Common myeloid progenitor, CD34-positive (primary cell): ENCODE measurements at regions not wholly inside any gene's neighbourhood (a gene's known extent, or its start where the extent isn't known, plus 50 kb on each side); places are given as distances from the start of the nearest gene placed in this dataset.

Experiments used
- CTCF ChIA-PET: fragments of 350-600 bp; sonication (Branson Sonifier 250); formaldehyde crosslinking; loops from one replicate; lab custom pipeline; 2021; ENCODE audit warnings: antibody characterized with exemption; lab: Charles Lee
- POLR2A ChIA-PET: fragments of 350-600 bp; sonication (Branson Sonifier 250); formaldehyde crosslinking; loops from one replicate; lab custom pipeline; 2021; ENCODE audit warnings: antibody characterized with exemption; lab: Charles Lee
- DNase-seq, 3 donors: peaks; one replicate each; pipeline versions ENCODE4 v3.0.0 to v3.0.0-alpha.2; 2013
- H3K27ac ChIP-seq, 2 experiments: 1 replicate in 1 of 2; 2 replicates in 1 of 2; pipeline ENCODE4 v1.7.0; 2013; ENCODE audit warnings: inconsistent platforms in 2 of 2, low read length in 2 of 2, mild to moderate bottlenecking in 2 of 2, low read depth in 1 of 2, moderate library complexity in 1 of 2; ENCODE audit not compliant: severe bottlenecking in 2 of 2, insufficient read depth in 1 of 2, poor library complexity in 1 of 2
- H3K27me3 ChIP-seq, 5 experiments: replicated peaks in 2 of 5; 1 replicate in 3 of 5; 2 replicates in 2 of 5; pipeline versions ENCODE4 v1.6.1 to v1.7.0; 2013; ENCODE audit warnings: low read length in 4 of 5, mild to moderate bottlenecking in 2 of 5, moderate library complexity in 2 of 5, inconsistent platforms in 1 of 5; ENCODE audit not compliant: insufficient read depth in 5 of 5, control insufficient read depth in 4 of 5
- H3K36me3 ChIP-seq, 4 experiments: 1 replicate in 2 of 4; 2 replicates in 2 of 4; pipeline versions ENCODE4 v1.6.1 to v1.7.0; 2013; ENCODE audit warnings: low read length in 3 of 4, control low read depth in 1 of 4, mild to moderate bottlenecking in 1 of 4; ENCODE audit not compliant: control insufficient read depth in 4 of 4, insufficient read depth in 4 of 4
- H3K4me1 ChIP-seq, 4 experiments: 1 replicate in 3 of 4; 2 replicates in 1 of 4; pipeline versions ENCODE4 v1.6.1 to v1.7.1; 2013; ENCODE audit warnings: low read length in 3 of 4, mild to moderate bottlenecking in 3 of 4, control low read depth in 1 of 4, inconsistent platforms in 1 of 4, moderate library complexity in 1 of 4; ENCODE audit not compliant: control insufficient read depth in 4 of 4, insufficient read depth in 4 of 4; ENCODE audit errors: control extremely low read depth in 1 of 4
- H3K4me3 ChIP-seq, 7 experiments: 1 replicate in 4 of 7; 2 replicates in 3 of 7; pipeline versions ENCODE4 v1.5.1 to v1.7.0; 2013; ENCODE audit warnings: mild to moderate bottlenecking in 7 of 7, low read length in 6 of 7, moderate library complexity in 6 of 7, inconsistent platforms in 2 of 7, low read depth in 2 of 7, control low read depth in 1 of 7; ENCODE audit not compliant: insufficient read depth in 4 of 7, control insufficient read depth in 1 of 7; ENCODE audit errors: extremely low read depth in 1 of 7
- H3K9me3 ChIP-seq, 5 experiments: 1 replicate in 4 of 5; 2 replicates in 1 of 5; pipeline versions ENCODE4 v1.6.1 to v1.7.1; 2013; ENCODE audit warnings: low read length in 4 of 5, mild to moderate bottlenecking in 2 of 5, inconsistent platforms in 1 of 5, low read depth in 1 of 5, moderate library complexity in 1 of 5; ENCODE audit not compliant: control insufficient read depth in 4 of 5, insufficient read depth in 2 of 5; ENCODE audit errors: control extremely low read depth in 1 of 5
- WGBS: methylation state at CpG from one replicate; pipeline ENCODE4 v1.1.5; 2013; ENCODE audit not compliant: insufficient coverage; 5-methylcytosine and 5-hydroxymethylcytosine counted together

DNA sequence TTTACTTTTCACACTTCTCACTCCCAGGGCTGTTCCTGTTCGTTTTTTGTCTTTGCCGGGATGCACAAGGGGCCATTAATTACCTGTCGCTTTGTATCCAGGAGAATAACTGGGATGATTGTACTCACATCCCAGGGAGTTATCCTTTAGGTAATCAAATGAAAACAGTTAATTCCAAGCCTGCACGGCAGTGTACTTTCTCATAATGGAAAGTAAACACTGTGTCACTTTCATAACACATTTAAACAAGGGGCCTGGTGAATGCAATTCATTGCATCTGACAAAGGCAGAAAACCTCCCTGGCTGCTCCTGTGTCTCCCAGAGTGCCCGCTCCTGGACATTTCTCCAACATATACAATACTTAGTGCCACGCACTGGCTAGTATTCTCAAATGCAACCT, 138.7 kb upstream of the CELF2 start:
- 98% methylated on average over 6 of the region's 6 CpGs for WGBS

DNA sequence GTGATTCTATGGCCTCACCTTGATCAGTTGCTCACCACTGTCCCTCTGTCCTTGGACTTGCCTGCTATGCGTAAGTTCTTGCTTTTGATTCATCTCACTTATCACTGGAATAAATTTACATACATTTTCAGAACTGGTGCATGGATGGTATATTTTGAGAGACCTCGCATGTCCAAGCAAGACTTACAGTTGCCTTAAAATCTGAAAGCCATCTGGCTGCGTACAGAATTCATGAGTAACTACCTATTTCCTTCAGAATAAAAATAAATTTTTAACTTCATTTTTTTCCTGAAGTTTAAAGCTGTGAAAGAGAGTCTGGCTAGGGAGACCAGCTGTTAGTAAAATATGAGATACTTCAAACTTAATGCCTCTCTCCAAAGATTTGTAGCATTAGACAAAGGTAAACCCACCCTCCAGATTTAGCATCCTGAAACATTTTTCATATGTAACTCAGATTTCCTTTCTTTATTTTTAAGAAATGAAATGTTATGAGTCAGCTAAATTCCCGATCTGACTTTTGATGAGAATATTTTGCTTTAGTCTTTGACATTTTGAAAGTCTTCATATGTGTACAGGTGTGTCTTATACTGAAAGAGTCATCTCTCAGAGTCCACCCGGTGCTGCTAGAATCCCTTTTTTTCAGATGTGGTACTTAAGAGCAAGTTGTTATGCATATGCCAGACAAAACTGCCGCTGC, 136.4 kb upstream of the CELF2 start:
- H3K9me3 ChIP-seq, result peaks cover 0 to 14% (median 11%) of the 10 kb centered on the region in 5 experiments
- H3K4me3 ChIP-seq, result no peak overlapping the region
- H3K27ac ChIP-seq, result no peak overlapping the region
- 67% methylated on average over 1 of the region's 6 CpGs for WGBS
- CTCF ChIA-PET, result no interaction called here
- no peak for DNase-seq
- peaks cover 2 to 12% (median 6%) of the 10 kb centered on the region in 4 experiments for H3K4me1 ChIP-seq
- POLR2A ChIA-PET, result no interaction called here
- peaks cover 0 to 2% (median 0%) of the 10 kb centered on the region in 5 experiments for H3K27me3 ChIP-seq
- no peaks in the 10 kb centered on the region for H3K36me3 ChIP-seq

More for the DNA sequence above, 138.7 kb upstream of the CELF2 start:
- Histone ChIP-seq H3K27me3 (peaks cover 0 to 2% (median 0%) of the 10 kb centered on the region in 5 experiments), H3K9me3 (peaks cover 0 to 7% (median 4%) of the 10 kb centered on the region in 5 experiments), H3K4me1 (peaks cover 0 to 7% (median 4%) of the 10 kb centered on the region in 4 experiments), H3K36me3 (no peaks in the 10 kb centered on the region), H3K27ac (no peak overlapping the region), H3K4me3 (no peak overlapping the region)
- no peak for DNase-seq
- POLR2A ChIA-PET, result interaction anchor here (0.6 kb wide), 1 partner anchor 17 kb away, joined by 3 read pairs; no protein-coding TSS in a partner anchor
- CTCF ChIA-PET, result no interaction called here

DNA sequence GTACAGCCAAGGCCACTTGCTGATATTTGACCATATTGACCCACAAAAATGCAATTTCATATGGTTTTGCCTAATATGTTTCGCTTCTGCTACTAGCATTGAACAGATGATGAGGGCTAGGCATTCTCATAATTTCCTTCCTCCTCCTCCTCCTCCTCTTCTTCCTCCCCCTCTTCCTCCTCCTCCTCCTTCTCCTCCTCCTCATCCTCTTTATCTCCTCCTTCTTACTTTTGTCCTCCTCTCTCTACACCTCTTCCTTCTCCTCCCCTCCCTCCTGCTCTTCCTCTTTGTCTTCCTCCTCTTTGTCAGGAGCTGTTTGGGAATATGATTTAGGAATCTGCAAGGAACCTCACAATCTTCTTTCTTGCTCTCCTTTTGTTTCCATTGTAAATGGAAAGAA, 133.9 kb upstream of the CELF2 start:
- ChIA-PET POLR2A (no interaction called here), CTCF (no interaction called here)
- peaks cover 0 to 14% (median 11%) of the 10 kb centered on the region in 5 experiments for H3K9me3 ChIP-seq
- no peak overlapping the region for H3K27ac ChIP-seq
- H3K27me3 ChIP-seq, result no peaks in the 10 kb centered on the region
- H3K36me3 ChIP-seq, result no peaks in the 10 kb centered on the region
- no peak for DNase-seq
- H3K4me3 ChIP-seq, result peak overlapping the region in 1 of 7 experiments; percentile 2
- WGBS, result 100% methylated on average over 1 of the region's 1 CpG
- peaks cover 2 to 12% (median 6%) of the 10 kb centered on the region in 4 experiments for H3K4me1 ChIP-seq

DNA sequence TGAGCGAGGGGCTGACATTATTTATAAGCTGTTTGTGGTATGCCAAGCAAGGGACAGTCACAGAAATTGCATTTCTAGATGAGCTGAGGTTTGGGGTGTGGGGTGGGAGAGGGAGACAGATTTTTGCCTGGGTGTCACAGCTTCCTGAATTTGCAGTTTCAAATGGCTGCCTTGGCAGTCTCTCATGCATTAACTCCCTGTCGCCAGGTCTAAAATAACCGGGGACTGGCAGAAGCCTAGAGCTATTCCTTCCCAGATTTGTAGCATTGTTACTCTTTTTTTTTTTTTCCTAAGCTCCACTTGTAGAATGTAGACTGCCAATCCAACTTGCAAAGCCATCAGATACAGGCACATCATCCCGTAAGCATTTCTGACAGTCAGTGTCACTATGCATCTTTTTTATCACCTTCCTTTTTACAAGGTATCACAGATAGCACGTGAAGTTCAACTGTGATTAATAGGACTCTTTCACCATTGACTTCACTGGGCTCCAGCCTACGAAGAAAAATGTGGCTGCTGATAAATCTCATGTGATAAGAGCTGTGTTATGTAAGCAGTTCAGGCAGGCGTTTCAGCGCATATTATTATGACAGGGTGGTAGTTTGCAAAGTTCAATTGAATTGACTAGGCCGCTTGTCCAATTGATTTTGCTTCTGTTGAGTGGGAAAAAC, 130.7 kb upstream of the CELF2 start:
- 87% methylated on average over 6 of the region's 9 CpGs for WGBS
- H3K9me3 ChIP-seq, result peaks cover 0 to 14% (median 11%) of the 10 kb centered on the region in 5 experiments
- no peaks in the 10 kb centered on the region for H3K27me3 ChIP-seq
- no peaks in the 10 kb centered on the region for H3K36me3 ChIP-seq
- peaks cover 0 to 9% (median 5%) of the 10 kb centered on the region in 4 experiments for H3K4me1 ChIP-seq
- H3K4me3 ChIP-seq, result no peak overlapping the region
- no peak for DNase-seq
- POLR2A ChIA-PET, result no interaction called here
- CTCF ChIA-PET, result no interaction called here
- H3K27ac ChIP-seq, result no peak overlapping the region

DNA sequence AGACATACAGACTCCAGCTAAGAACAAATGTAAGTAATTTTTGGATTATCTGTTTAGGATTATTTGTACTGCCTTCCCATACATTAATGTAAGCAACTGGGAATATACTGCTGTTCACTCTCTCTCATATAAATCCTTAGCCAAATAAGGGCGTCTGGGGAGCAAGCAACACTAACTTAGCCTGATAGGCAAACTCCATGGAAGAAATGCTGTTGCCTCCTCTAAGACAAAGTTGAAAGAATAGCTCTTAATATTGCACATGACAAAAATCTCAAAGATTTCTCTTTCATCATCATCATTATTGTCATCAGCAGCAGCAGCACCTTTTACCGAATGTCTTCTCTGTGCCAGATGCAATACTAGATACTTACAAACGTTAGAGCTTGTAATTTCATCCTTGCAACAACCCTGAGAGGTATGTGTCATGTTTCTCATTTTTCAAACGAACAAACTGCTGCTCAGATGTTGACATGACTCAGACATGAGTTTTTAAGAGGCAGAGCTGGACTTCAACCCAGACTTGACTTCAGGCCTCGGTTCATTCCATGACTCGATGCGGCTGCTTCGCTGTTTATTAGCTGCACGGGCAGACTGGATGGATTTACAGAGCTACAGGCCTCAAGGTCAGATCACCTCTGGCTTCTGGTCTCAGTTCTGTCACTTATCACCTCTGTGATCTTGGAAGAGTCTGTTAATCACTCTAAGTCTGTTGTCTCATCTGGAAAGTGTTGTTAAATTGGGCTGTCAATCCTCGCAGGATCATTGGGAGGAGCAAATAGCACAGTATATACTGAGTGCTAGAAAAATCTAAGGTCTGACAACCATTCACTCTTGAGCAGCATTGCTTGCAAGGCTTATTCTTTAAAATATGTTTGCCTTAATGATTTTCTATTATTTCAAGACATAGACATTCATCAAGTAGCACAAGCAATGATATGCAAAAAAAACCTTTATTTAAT, 126.3 kb upstream of the CELF2 start:
- WGBS, result over 99% methylated on average over 10 of the region's 10 CpGs
- H3K4me1 ChIP-seq, result no peaks in the 10 kb centered on the region
- H3K36me3 ChIP-seq, result no peaks in the 10 kb centered on the region
- H3K9me3 ChIP-seq, result peaks cover 0 to 10% (median 0%) of the 10 kb centered on the region in 5 experiments
- no peak overlapping the region for H3K27ac ChIP-seq
- H3K27me3 ChIP-seq, result no peaks in the 10 kb centered on the region
- no peak overlapping the region for H3K4me3 ChIP-seq
- DNase-seq, result no peak
- POLR2A ChIA-PET, result no interaction called here
- CTCF ChIA-PET, result interaction anchor here (1.0 kb wide), 1 partner anchor 10 kb away, joined by 4 read pairs; no protein-coding TSS in a partner anchor

DNA sequence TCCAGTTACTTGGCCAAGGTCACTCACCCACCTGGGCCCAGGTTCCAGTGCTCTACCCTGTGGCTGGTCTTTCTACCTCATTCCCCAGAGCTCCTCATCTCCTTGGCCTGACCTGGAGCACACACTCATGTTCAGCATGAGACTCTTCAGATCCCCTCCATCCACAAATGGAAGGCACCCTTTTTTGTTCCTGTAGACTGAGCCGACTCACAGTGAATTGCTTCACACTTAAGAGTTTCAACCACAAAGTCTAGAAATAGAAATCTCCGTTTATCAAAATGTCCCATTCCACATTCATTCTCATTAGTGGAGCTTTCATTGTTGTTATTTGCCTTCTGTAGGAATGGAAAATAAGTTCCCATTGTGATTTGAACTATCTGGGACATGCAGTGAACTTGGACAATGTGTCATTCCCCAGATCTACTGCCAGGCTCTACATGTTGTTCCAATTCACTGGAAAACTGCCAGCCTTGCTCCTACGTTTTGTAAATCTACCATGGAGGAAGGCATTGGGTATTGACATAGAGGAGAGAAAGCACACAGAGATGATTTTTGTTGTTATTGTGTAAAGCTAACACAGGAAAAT, 125.3 kb upstream of the CELF2 start:
- H3K27me3 ChIP-seq, result no peaks in the 10 kb centered on the region
- peaks cover 0 to 10% (median 0%) of the 10 kb centered on the region in 5 experiments for H3K9me3 ChIP-seq
- WGBS, result 80% methylated on average over 1 of the region's 3 CpGs
- no peak for DNase-seq
- H3K4me3 ChIP-seq, result no peak overlapping the region
- no peaks in the 10 kb centered on the region for H3K36me3 ChIP-seq
- no peak overlapping the region for H3K27ac ChIP-seq
- ChIA-PET POLR2A (no interaction called here), CTCF (no interaction called here)
- H3K4me1 ChIP-seq, result no peaks in the 10 kb centered on the region
